K562 (cell line): ENCODE measurements at regions not wholly inside any gene's neighbourhood (a gene's known extent, or its start where the extent isn't known, plus 50 kb on each side); places are given as distances from the start of the nearest gene placed in this dataset.

Source experiments
- ATAC-seq: fragments of 200-7000 bp; cut with Tn5 transposase; 3 replicates; pipeline ENCODE4 v1.9.1; 2020; ENCODE audit warnings: moderate library complexity
- BruUV-seq: library from RNA; stranded (reverse); fragments of 400-500 nt; replicated peaks from 2 replicates; lab custom pipeline; 2021; lab: Mats Ljungman, UMichigan
- CTCF ChIA-PET: fragments of 300-600 bp; formaldehyde crosslinking; extraction: SDS; loops from one replicate; lab custom pipeline; 2021; ENCODE audit warnings: low intra/inter-chr PET ratio; lab: Yijun Ruan, JAX
- POLR2A ChIA-PET: fragments of 300-600, 350-650 bp; sonication (Branson Sonifier 250); formaldehyde crosslinking; extraction: SDS; loops from one replicate; lab custom pipeline; 2021; ENCODE audit warnings: antibody characterized with exemption, inconsistent platforms; lab: Yijun Ruan, JAX
- DNase-seq, 4 experiments: peaks; one replicate each; pipeline versions ENCODE4 v3.0.0 to v3.0.0-alpha.2; 2011 to 2018; ENCODE audit warnings: low spot score in 3 of 4, mixed read lengths in 3 of 4; ENCODE audit errors: extremely low read depth in 1 of 4
- FAIRE-seq: peaks from 2 replicates; lab custom pipeline; 2011; peaks lifted over from hg19 to GRCh38; lab: Jason Lieb, UNC
- H2AFZ ChIP-seq: 2 replicates; pipeline ENCODE4 v1.6.0; 2011; ENCODE audit warnings: low read depth, low read length, control low read depth, inconsistent platforms
- H3K27ac ChIP-seq: fragments of 200-600 bp; 3 replicates; pipeline ENCODE4 v1.8.0; 2011; ENCODE audit warnings: low read depth, mild to moderate bottlenecking, control low read depth, inconsistent platforms, low read length, moderate library complexity, mixed read lengths; ENCODE audit errors: extremely low read depth
- H3K27me3 ChIP-seq, 2 experiments: fragments of 300-600 bp in 1 of 2; 2 replicates in 1 of 2; 3 replicates in 1 of 2; pipeline versions ENCODE4 v1.6.0 to v1.8.0; 2011; ENCODE audit warnings: inconsistent platforms in 2 of 2, low read length in 2 of 2, mild to moderate bottlenecking in 1 of 2, mixed read lengths in 1 of 2, moderate library complexity in 1 of 2; ENCODE audit not compliant: control insufficient read depth in 2 of 2, insufficient read depth in 2 of 2
- H3K36me3 ChIP-seq: fragments of 300-600 bp; 3 replicates; pipeline ENCODE4 v1.8.0; 2011; ENCODE audit warnings: mild to moderate bottlenecking, low read length, inconsistent platforms; ENCODE audit not compliant: control insufficient read depth, insufficient read depth
- H3K4me1 ChIP-seq, 2 experiments: fragments of 200-600 bp in 1 of 2; replicated peaks in 1 of 2; 2 replicates in 1 of 2; 3 replicates in 1 of 2; pipeline versions ENCODE4 v1.5.1 to v1.8.0; 2011; ENCODE audit warnings: inconsistent platforms in 2 of 2, low read length in 2 of 2, mild to moderate bottlenecking in 1 of 2, mixed read lengths in 1 of 2, moderate library complexity in 1 of 2; ENCODE audit not compliant: control insufficient read depth in 2 of 2, insufficient read depth in 2 of 2
- H3K4me2 ChIP-seq: 2 replicates; pipeline ENCODE4 v1.6.1; 2011; ENCODE audit warnings: low read length, control low read depth, inconsistent platforms, mixed read lengths; ENCODE audit not compliant: insufficient read depth
- H3K4me3 ChIP-seq: fragments of 200-600 bp; sonication (generic), shearing (Covaris generic); 2 replicates; pipeline ENCODE4 v1.5.1; 2016; ENCODE audit warnings: control low read depth, inconsistent platforms
- H3K79me2 ChIP-seq: fragments of 200-600 bp; 3 replicates; pipeline ENCODE4 v1.8.0; 2011; ENCODE audit warnings: low read length, inconsistent platforms; ENCODE audit not compliant: control insufficient read depth, insufficient read depth
- H3K9ac ChIP-seq, 2 experiments: 2 replicates each; pipeline versions ENCODE4 v1.6.0 to v1.6.1; 2011; ENCODE audit warnings: low read depth in 2 of 2, low read length in 2 of 2, control low read depth in 1 of 2, inconsistent platforms in 1 of 2, mild to moderate bottlenecking in 1 of 2, mixed read lengths in 1 of 2; ENCODE audit not compliant: insufficient read depth in 1 of 2
- H3K9me1 ChIP-seq: one replicate; pipeline ENCODE4 v1.6.0; 2011; ENCODE audit warnings: inconsistent platforms, mild to moderate bottlenecking, low read length, moderate library complexity; ENCODE audit not compliant: control insufficient read depth, insufficient read depth
- H3K9me3 ChIP-seq: replicated peaks from 2 replicates; pipeline ENCODE4 v1.5.1; 2011; ENCODE audit warnings: low read depth, low read length, inconsistent platforms; ENCODE audit not compliant: control insufficient read depth, insufficient read depth
- H4K20me1 ChIP-seq: replicated peaks from 2 replicates; pipeline ENCODE4 v1.6.1; 2011; ENCODE audit warnings: low read length, inconsistent platforms, mixed read lengths; ENCODE audit not compliant: control insufficient read depth, insufficient read depth
- ARID3A ChIP-seq: IDR thresholded peaks from 2 replicates; pipeline ENCODE4 v1.6.1; 2012; ENCODE audit warnings: low read depth, low read length, improper control_type of control experiment, borderline replicate concordance
- ATF2 ChIP-seq: sonication (generic); formaldehyde crosslinking; IDR thresholded peaks from 2 replicates; pipeline ENCODE4 v1.8.1; 2022; ENCODE audit warnings: missing genetic modification reagents
- ETS1 ChIP-seq: conservative IDR thresholded peaks from 2 replicates; pipeline ENCODE4 v1.6.1; 2011; ENCODE audit warnings: low read depth, mild to moderate bottlenecking, low read length; ENCODE audit not compliant: control insufficient read depth
- GTF3C2 ChIP-seq: IDR thresholded peaks from 3 replicates; pipeline ENCODE4 v1.6.1; 2011; ENCODE audit warnings: borderline replicate concordance, mild to moderate bottlenecking, moderate library complexity; ENCODE audit not compliant: insufficient read length; ENCODE audit errors: extremely low read depth
- RBBP5 ChIP-seq: fragments of 200-600 bp; sonication (generic); IDR thresholded peaks from 2 replicates; pipeline ENCODE4 v1.6.1; 2012; ENCODE audit warnings: borderline replicate concordance, mild to moderate bottlenecking, low read length, control low read depth, inconsistent platforms; ENCODE audit not compliant: insufficient read depth, poor library complexity, severe bottlenecking
- TOE1 ChIP-seq, 2 experiments: fragments of 450-650 bp in 1 of 2; sonication (generic) in 1 of 2; formaldehyde crosslinking in 1 of 2; IDR thresholded peaks; 2 replicates each; pipeline versions ENCODE4 v1.7.1 to v1.8.0; 2016 to 2022; ENCODE audit warnings: borderline replicate concordance in 2 of 2, mild to moderate bottlenecking in 2 of 2, antibody characterized with exemption in 1 of 2, inconsistent platforms in 1 of 2, low read depth in 1 of 2, missing genetic modification reagents in 1 of 2, moderate library complexity in 1 of 2
- ZNF41 ChIP-seq: fragments of 250-450 bp; sonication (Bioruptor Pico); conservative IDR thresholded peaks from 2 replicates; pipeline ENCODE4 v1.4.0; 2020; ENCODE audit warnings: mild to moderate bottlenecking
- ZNF740 ChIP-seq, 3 experiments: fragments of 200-800 bp in 1 of 3; sonication (Bioruptor generic) in 1 of 3; sonication (generic) in 1 of 3; formaldehyde crosslinking in 1 of 3; IDR thresholded peaks; 2 replicates each; pipeline versions ENCODE4 v1.6.1 to v1.8.0; 2016 to 2022; ENCODE audit warnings: mild to moderate bottlenecking in 2 of 3, missing compliant biosample characterization in 2 of 3, missing genetic modification characterization in 2 of 3, missing genetic modification reagents in 1 of 3
- WGBS: fragments of 100-300 bp; shearing (Covaris generic); methylation state at CpG from one replicate; pipeline ENCODE4 v1.1.6; 2016; ENCODE audit warnings: low coverage, mixed read lengths; ENCODE audit not compliant: insufficient coverage; ENCODE audit errors: missing lambda C conversion rate; 5-methylcytosine and 5-hydroxymethylcytosine counted together
- in situ Hi-C: fragments of 300-500 bp; cut with MboI; formaldehyde crosslinking; loops from 4 replicates; pipeline ENCODE4 v1.15.0; 2018; ENCODE audit warnings: inconsistent platforms, mixed read lengths
- intact Hi-C: fragments of 100-400 bp; cut with micrococcal nuclease; formaldehyde crosslinking; loops from 2 replicates; pipeline ENCODE4 v1.14.2; 2022

- TF ChIP-seq GTF3C2: no peak
- TF ChIP-seq ATF2: no peak
- TF ChIP-seq ETS1: no peak
Observed at GRCh38 chr10:52525761-52526160, 211.7 kb downstream of the DKK1 start (continued).

- Histone ChIP-seq H3K27ac (no peak overlapping the region), H3K27me3 (no peaks in the 10 kb centered on the region), H3K9me3 (no peaks in the 10 kb centered on the region), H4K20me1 (no peaks in the 10 kb centered on the region), H3K36me3 (no peaks in the 10 kb centered on the region), H3K4me1 (no peaks in the 10 kb centered on the region), H3K9me1 (no peaks in the 10 kb centered on the region), H3K4me3 (no peak overlapping the region), H3K79me2 (no peaks in the 10 kb centered on the region), H3K9ac (no peak overlapping the region), H3K4me2 (no peak overlapping the region), H2AFZ (no peak overlapping the region)
- in situ Hi-C loops (no loop called here), intact Hi-C loops (no loop called here)
- CTCF ChIA-PET: no interaction called here
- FAIRE-seq (no peak), DNase-seq (no peak), ATAC-seq (no peak)
- TF ChIP-seq ZNF41 (CRISPR knock-in tag) (no peak), ZNF740 (CRISPR knock-in tag; IDR thresholded peaks at IDR 0.05) (no peak), ZNF740 (tag; IDR thresholded peaks at IDR 0.05) (no peak), RBBP5 (no peak), TOE1 (IDR thresholded peaks at IDR 0.05; ENCODE audit: borderline replicate concordance) (no peak), TOE1 (CRISPR knock-in tag; IDR thresholded peaks at IDR 0.05; ENCODE audit: borderline replicate concordance, low read depth) (no peak), ARID3A (no peak)
- BruUV-seq: no TSS peak
- POLR2A ChIA-PET: no interaction called here
- WGBS: 0% methylated on average over 1 of the region's 1 CpG
Observed at GRCh38 chr10:52526251-52526823, 212.3 kb downstream of the DKK1 start.
